Liver (tissue), 8 donors: ENCODE measurements at regions not wholly inside any gene's neighbourhood (a gene's known extent, or its start where the extent isn't known, plus 50 kb on each side); places are given as distances from the start of the nearest gene placed in this dataset.

Source experiments
- DNase-seq: peaks from one replicate; pipeline ENCODE4 v3.0.0-alpha.2; 2017; ENCODE audit warnings: low spot score
- H3K27ac ChIP-seq, 2 donors: one replicate each; pipeline ENCODE4 v1.7.0; 2013; ENCODE audit warnings: inconsistent platforms in 2 of 2, low read length in 2 of 2, control low read depth in 1 of 2, low read depth in 1 of 2, mild to moderate bottlenecking in 1 of 2
- H3K27me3 ChIP-seq, 4 donors: one replicate each; pipeline versions ENCODE4 v1.6.1 to v1.7.0; 2013; ENCODE audit warnings: low read length in 3 of 4, inconsistent platforms in 1 of 4, mild to moderate bottlenecking in 1 of 4, moderate library complexity in 1 of 4; ENCODE audit not compliant: control insufficient read depth in 4 of 4, insufficient read depth in 4 of 4
- H3K36me3 ChIP-seq, 4 donors: one replicate each; pipeline versions ENCODE4 v1.6.1 to v1.7.0; 2013; ENCODE audit warnings: low read length in 3 of 4, mild to moderate bottlenecking in 3 of 4, low read depth in 1 of 4, moderate library complexity in 1 of 4; ENCODE audit not compliant: control insufficient read depth in 4 of 4, insufficient read depth in 3 of 4
- H3K4me1 ChIP-seq, 4 donors: one replicate each; pipeline versions ENCODE4 v1.6.1 to v1.7.0; 2013; ENCODE audit warnings: low read length in 3 of 4, mild to moderate bottlenecking in 3 of 4, moderate library complexity in 1 of 4; ENCODE audit not compliant: control insufficient read depth in 4 of 4, insufficient read depth in 4 of 4
- H3K4me3 ChIP-seq, 3 donors: one replicate each; pipeline versions ENCODE4 v1.6.1 to v1.7.0; 2013; ENCODE audit warnings: low read length in 3 of 3, control low read depth in 1 of 3, low read depth in 1 of 3, mild to moderate bottlenecking in 1 of 3
- H3K9ac ChIP-seq, 2 donors: one replicate each; pipeline ENCODE4 v1.7.0; 2013; ENCODE audit warnings: low read length in 2 of 2, mild to moderate bottlenecking in 2 of 2, moderate library complexity in 2 of 2, control low read depth in 1 of 2, low read depth in 1 of 2
- H3K9me3 ChIP-seq, 4 donors: one replicate each; pipeline versions ENCODE4 v1.6.1 to v1.7.0; 2013; ENCODE audit warnings: low read length in 3 of 4; ENCODE audit not compliant: control insufficient read depth in 4 of 4
- CTCF ChIP-seq: fragments of 150-350 bp; IDR thresholded peaks from 2 replicates; pipeline ENCODE4 v1.5.1; 2017; ENCODE audit warnings: improper control_type of control experiment, low read depth, low read length; ENCODE audit not compliant: missing input control
- EGR1 ChIP-seq, 2 donors: IDR thresholded peaks; 2 replicates each; pipeline ENCODE4 v1.6.1; 2016 to 2018; ENCODE audit warnings: antibody characterized with exemption in 2 of 2, low read depth in 2 of 2
- FOXA1 ChIP-seq: IDR thresholded peaks from 2 replicates; pipeline ENCODE4 v1.6.1; 2016; ENCODE audit warnings: antibody characterized with exemption
- FOXA2 ChIP-seq: IDR thresholded peaks from 2 replicates; pipeline ENCODE4 v1.6.1; 2016; ENCODE audit warnings: antibody characterized with exemption
- GABPA ChIP-seq, 2 donors: IDR thresholded peaks in 1 of 2; conservative IDR thresholded peaks in 1 of 2; 2 replicates each; pipeline ENCODE4 v1.6.1; 2016; ENCODE audit warnings: antibody characterized with exemption in 2 of 2, mild to moderate bottlenecking in 1 of 2, moderate library complexity in 1 of 2
- HNF4A ChIP-seq, 2 donors: conservative IDR thresholded peaks; 2 replicates each; pipeline ENCODE4 v1.6.1; 2016; ENCODE audit warnings: antibody characterized with exemption in 2 of 2, mild to moderate bottlenecking in 2 of 2
- HNF4G ChIP-seq: IDR thresholded peaks from 2 replicates; pipeline ENCODE4 v1.6.1; 2016; ENCODE audit warnings: antibody characterized with exemption
- JUND ChIP-seq, 2 donors: IDR thresholded peaks; 2 replicates each; pipeline ENCODE4 v1.6.1; 2016; ENCODE audit warnings: antibody characterized with exemption in 2 of 2
- MAX ChIP-seq: IDR thresholded peaks from 2 replicates; pipeline ENCODE4 v1.6.1; 2016; ENCODE audit warnings: antibody characterized with exemption
- NR2F2 ChIP-seq: IDR thresholded peaks from 2 replicates; pipeline ENCODE4 v1.6.1; 2016; ENCODE audit warnings: antibody characterized with exemption
- RAD21 ChIP-seq, 2 donors: IDR thresholded peaks; 2 replicates each; pipeline ENCODE4 v1.6.1; 2016; ENCODE audit warnings: antibody characterized with exemption in 2 of 2, mild to moderate bottlenecking in 2 of 2
- RXRA ChIP-seq, 2 donors: IDR thresholded peaks; 2 replicates each; pipeline ENCODE4 v1.6.1; 2017 to 2018; ENCODE audit warnings: antibody characterized with exemption in 2 of 2, mild to moderate bottlenecking in 1 of 2
- TAF1 ChIP-seq: conservative IDR thresholded peaks from 2 replicates; pipeline ENCODE4 v1.6.1; 2016; ENCODE audit warnings: antibody characterized with exemption, mild to moderate bottlenecking
- YY1 ChIP-seq: IDR thresholded peaks from 2 replicates; pipeline ENCODE4 v1.6.1; 2016; ENCODE audit warnings: antibody characterized with exemption, mild to moderate bottlenecking
- WGBS: extraction: QIAGEN DNeasy Blood & Tissue Kit; methylation state at CpG from one replicate; pipeline ENCODE4 v1.1.7; 2013; 5-methylcytosine and 5-hydroxymethylcytosine counted together
- TF ChIP-seq, protein P1 (sequence below): IDR thresholded peaks from 2 replicates; pipeline ENCODE4 v1.6.1; 2016; ENCODE audit warnings: antibody characterized with exemption, mild to moderate bottlenecking
- TF ChIP-seq, protein P2 (sequence below): IDR thresholded peaks from 2 replicates; pipeline ENCODE4 v1.6.1; 2016; ENCODE audit warnings: antibody characterized with exemption
- TF ChIP-seq, protein P3 (sequence below): IDR thresholded peaks from 2 replicates; pipeline ENCODE4 v1.6.1; 2016; ENCODE audit warnings: antibody characterized with exemption
- donor health status: healthy.
- donor health status: healthy.
- donor health status: healthy.
- donor health status: healthy.
- donor health status: healthy.

DNA sequence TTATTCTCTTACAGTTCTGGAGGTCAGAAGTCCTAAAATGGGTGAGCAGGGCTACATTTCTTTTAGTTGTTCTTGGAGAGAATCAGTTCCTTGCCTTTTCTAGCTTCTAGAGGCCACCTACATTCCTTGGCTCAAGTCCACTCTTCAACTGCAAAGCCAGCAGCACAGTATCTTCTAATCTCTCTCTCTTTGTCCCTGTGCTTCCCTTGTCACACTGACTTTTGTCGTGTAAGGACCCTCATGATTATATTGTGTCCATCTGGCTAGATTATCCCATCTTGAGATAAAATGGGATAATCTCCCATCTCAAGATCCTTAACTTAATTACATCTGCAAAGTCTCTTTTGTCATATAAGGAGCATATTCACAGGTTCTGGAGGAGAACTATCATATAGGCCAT is 359.0 kb downstream of the ADRA2A start:
- Histone ChIP-seq H3K27ac (no peak overlapping the region), H3K27me3 (no peaks in the 10 kb centered on the region), H3K4me1 (no peaks in the 10 kb centered on the region), H3K4me3 (no peak overlapping the region), H3K9ac (no peak overlapping the region), H3K9me3 (no peaks in the 10 kb centered on the region), H3K36me3 (no peaks in the 10 kb centered on the region)
- no peak for DNase-seq
- 73% methylated on average over 1 of the region's 1 CpG for WGBS
- TF ChIP-seq GABPA (IDR thresholded peaks at IDR 0.05 in 1 of 2, conservative IDR thresholded peaks at IDR 0.05 in 1 of 2) (no peak), TAF1 (no peak), HNF4A (conservative IDR thresholded peaks at IDR 0.05) (no peak), JUND (IDR thresholded peaks at IDR 0.05) (no peak), HNF4G (no peak), YY1 (no peak)
- TF ChIP-seq, protein P1, sequence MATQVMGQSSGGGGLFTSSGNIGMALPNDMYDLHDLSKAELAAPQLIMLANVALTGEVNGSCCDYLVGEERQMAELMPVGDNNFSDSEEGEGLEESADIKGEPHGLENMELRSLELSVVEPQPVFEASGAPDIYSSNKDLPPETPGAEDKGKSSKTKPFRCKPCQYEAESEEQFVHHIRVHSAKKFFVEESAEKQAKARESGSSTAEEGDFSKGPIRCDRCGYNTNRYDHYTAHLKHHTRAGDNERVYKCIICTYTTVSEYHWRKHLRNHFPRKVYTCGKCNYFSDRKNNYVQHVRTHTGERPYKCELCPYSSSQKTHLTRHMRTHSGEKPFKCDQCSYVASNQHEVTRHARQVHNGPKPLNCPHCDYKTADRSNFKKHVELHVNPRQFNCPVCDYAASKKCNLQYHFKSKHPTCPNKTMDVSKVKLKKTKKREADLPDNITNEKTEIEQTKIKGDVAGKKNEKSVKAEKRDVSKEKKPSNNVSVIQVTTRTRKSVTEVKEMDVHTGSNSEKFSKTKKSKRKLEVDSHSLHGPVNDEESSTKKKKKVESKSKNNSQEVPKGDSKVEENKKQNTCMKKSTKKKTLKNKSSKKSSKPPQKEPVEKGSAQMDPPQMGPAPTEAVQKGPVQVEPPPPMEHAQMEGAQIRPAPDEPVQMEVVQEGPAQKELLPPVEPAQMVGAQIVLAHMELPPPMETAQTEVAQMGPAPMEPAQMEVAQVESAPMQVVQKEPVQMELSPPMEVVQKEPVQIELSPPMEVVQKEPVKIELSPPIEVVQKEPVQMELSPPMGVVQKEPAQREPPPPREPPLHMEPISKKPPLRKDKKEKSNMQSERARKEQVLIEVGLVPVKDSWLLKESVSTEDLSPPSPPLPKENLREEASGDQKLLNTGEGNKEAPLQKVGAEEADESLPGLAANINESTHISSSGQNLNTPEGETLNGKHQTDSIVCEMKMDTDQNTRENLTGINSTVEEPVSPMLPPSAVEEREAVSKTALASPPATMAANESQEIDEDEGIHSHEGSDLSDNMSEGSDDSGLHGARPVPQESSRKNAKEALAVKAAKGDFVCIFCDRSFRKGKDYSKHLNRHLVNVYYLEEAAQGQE, result no peak

- WGBS, result 80% methylated on average over 3 of the region's 3 CpGs
- TF ChIP-seq RXRA (IDR thresholded peaks at IDR 0.05) (no peak), JUND (IDR thresholded peaks at IDR 0.05) (no peak), TAF1 (no peak), EGR1 (IDR thresholded peaks at IDR 0.05; ENCODE audit: low read depth in 2 of 2) (no peak), RAD21 (IDR thresholded peaks at IDR 0.05) (no peak), HNF4A (conservative IDR thresholded peaks at IDR 0.05) (no peak), GABPA (IDR thresholded peaks at IDR 0.05 in 1 of 2, conservative IDR thresholded peaks at IDR 0.05 in 1 of 2) (no peak), FOXA2 (no peak), YY1 (no peak), MAX (no peak), CTCF (no peak), NR2F2 (no peak), FOXA1 (no peak)
- TF ChIP-seq, protein P2, sequence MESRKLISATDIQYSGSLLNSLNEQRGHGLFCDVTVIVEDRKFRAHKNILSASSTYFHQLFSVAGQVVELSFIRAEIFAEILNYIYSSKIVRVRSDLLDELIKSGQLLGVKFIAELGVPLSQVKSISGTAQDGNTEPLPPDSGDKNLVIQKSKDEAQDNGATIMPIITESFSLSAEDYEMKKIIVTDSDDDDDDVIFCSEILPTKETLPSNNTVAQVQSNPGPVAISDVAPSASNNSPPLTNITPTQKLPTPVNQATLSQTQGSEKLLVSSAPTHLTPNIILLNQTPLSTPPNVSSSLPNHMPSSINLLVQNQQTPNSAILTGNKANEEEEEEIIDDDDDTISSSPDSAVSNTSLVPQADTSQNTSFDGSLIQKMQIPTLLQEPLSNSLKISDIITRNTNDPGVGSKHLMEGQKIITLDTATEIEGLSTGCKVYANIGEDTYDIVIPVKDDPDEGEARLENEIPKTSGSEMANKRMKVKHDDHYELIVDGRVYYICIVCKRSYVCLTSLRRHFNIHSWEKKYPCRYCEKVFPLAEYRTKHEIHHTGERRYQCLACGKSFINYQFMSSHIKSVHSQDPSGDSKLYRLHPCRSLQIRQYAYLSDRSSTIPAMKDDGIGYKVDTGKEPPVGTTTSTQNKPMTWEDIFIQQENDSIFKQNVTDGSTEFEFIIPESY, result no peak
- TF ChIP-seq, protein P3, sequence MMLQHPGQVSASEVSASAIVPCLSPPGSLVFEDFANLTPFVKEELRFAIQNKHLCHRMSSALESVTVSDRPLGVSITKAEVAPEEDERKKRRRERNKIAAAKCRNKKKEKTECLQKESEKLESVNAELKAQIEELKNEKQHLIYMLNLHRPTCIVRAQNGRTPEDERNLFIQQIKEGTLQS, result no peak
- TF ChIP-seq, protein P1, result no peak
- H3K4me3 ChIP-seq, result no peak overlapping the region
- no peak overlapping the region for H3K9ac ChIP-seq
- no peaks in the 10 kb centered on the region for H3K27me3 ChIP-seq
- no peaks in the 10 kb centered on the region for H3K36me3 ChIP-seq
- DNase-seq, result no peak
- H3K27ac ChIP-seq, result no peak overlapping the region
- H3K4me1 ChIP-seq, result no peaks in the 10 kb centered on the region
- H3K9me3 ChIP-seq, result no peaks in the 10 kb centered on the region
These were observed 362.4 kb downstream of the ADRA2A start for GRCh38 chr10:111439034-111439842.
